ENCODE measurements at regions not wholly inside any gene's neighbourhood (a gene's known extent, or its start where the extent isn't known, plus 50 kb on each side); places are given as distances from the start of the nearest gene placed in this dataset.

DNA sequence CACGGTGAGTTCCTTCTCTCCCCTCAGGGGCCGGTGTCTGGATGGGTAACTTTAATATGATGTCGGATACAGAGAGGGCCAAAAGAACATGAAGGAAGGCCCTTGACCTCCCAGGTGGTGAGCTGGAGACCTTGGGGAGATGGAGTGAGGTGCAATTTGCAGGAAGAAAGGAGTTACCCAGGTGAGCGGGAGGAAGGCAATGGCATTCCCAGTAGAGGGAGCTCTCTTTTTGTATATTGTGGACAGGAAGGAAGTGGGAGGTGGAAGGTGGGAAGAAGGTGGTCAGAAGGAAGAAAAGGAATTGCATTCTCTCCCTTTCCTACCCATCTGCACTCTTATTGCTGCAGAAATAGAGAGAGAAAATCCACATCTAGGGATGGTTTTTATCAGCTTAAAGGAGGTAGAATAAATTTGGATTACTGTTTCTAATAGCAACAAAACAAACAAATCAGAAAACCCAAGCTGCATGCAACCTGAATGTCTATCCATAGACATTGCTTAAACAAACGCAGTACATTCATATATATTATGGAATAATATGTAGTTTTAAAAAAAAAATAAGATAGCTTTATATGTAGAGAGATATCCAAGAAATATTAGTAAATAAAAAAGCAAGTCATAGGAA, 169.0 kb upstream of the TSC22D2 start:
- H3K9ac ChIP-seq (ENCODE audit: low read length), result no peak overlapping the region
- no peaks in the 10 kb centered on the region for H3K27me3 ChIP-seq (ENCODE audit: insufficient read depth, low read length)
- DNase-seq (ENCODE audit: low read depth, low spot score) (peak; percentile 56), ATAC-seq (peak; percentile 92)
- CTCF ChIA-PET, result interaction anchor here (0.7 to 3.3 kb wide), 18 partner anchors 10 to 306 kb away, joined by 3 to 69 read pairs (median 4); partner anchors contain the start of gene TSC22D2
- intact Hi-C loops (cut with micrococcal nuclease), result loop anchor here (1.0 to 2.0 kb wide), 2 partner anchors 170 to 256 kb away; partner anchors contain the start of gene TSC22D2
- no TSS peak for BruUV-seq (replicated peaks)
- peaks cover 22 to 37% of the 10 kb centered on the region in 2 experiments for H3K4me1 ChIP-seq (ENCODE audit: control insufficient read depth in 1 of 2, insufficient read depth in 2 of 2, low read length in 2 of 2)
- H3K9me2 ChIP-seq (ENCODE audit: insufficient read depth), result no peaks in the 10 kb centered on the region
- peak overlapping the region; percentile 50 for H3K4me2 ChIP-seq (ENCODE audit: low read length)
- RAD21 ChIA-PET (ENCODE audit: low non-redundant PET in 1 of 2, low total read pairs in 2 of 2, uncharacterized antibody in 2 of 2, unreplicated experiment in 2 of 2), result interaction anchor here (0.6 to 1.5 kb wide), 3 partner anchors 134 to 256 kb away, joined by 3 to 10 read pairs (median 6); no protein-coding TSS in a partner anchor
- H3K4me3 ChIP-seq (replicated peaks in 1 of 2; ENCODE audit: low read depth in 1 of 2, low read length in 2 of 2), result no peak overlapping the region
- peak overlapping the region; percentile 16; the same call in 1 of the 2 replicates for H3K27ac ChIP-seq (ENCODE audit: low read depth, low read length)
- no peaks in the 10 kb centered on the region for H3K36me3 ChIP-seq (ENCODE audit: control insufficient read depth in 1 of 2, insufficient read depth in 2 of 2, low read length in 2 of 2)
- peak overlapping the region; percentile 83 for H2AFZ ChIP-seq (ENCODE audit: low read depth, low read length, poor library complexity, severe bottlenecking)
- no peaks in the 10 kb centered on the region for H4K20me1 ChIP-seq (ENCODE audit: insufficient read depth)
- POLR2A ChIA-PET, result interaction anchor here (1.1 to 1.2 kb wide), 3 partner anchors 12 to 256 kb away, joined by 3 to 5 read pairs (median 3); no protein-coding TSS in a partner anchor
- no peaks in the 10 kb centered on the region for H3K9me3 ChIP-seq (ENCODE audit: control insufficient read depth in 1 of 2, insufficient read depth in 1 of 2, low read depth in 1 of 2, low read length in 2 of 2)
- no peaks in the 10 kb centered on the region for H3K79me2 ChIP-seq (ENCODE audit: insufficient read depth, low read length)
- TF ChIP-seq ELF1 (IDR thresholded peaks at IDR 0.05; ENCODE audit: borderline replicate concordance, low read depth) (no peak), SIN3A (IDR thresholded peaks at IDR 0.05; ENCODE audit: low read depth) (no peak), EGR1 (IDR thresholded peaks at IDR 0.05; ENCODE audit: low read depth) (no peak), EZH2 (IDR thresholded peaks at IDR 0.05) (no peak), FOSL1 (IDR thresholded peaks at IDR 0.05; ENCODE audit: low read depth) (no peak), TCF7L2 (IDR thresholded peaks at IDR 0.05; ENCODE audit: borderline replicate concordance, extremely low read depth, insufficient read depth, insufficient read length) (no peak), POLR2AphosphoS5 (IDR thresholded peaks at IDR 0.05; ENCODE audit: low read depth, low read length) (no peak), ZFX (IDR thresholded peaks at IDR 0.05) (no peak), CBX3 (IDR thresholded peaks at IDR 0.05; ENCODE audit: low read depth) (peak; percentile 56; the same call in 1 of the 2 replicates), JUND (IDR thresholded peaks at IDR 0.05) (no peak), POLR2A (IDR thresholded peaks at IDR 0.05; ENCODE audit: borderline replicate concordance, extremely low read depth, insufficient read depth, insufficient read length) (no peak), YY1 (IDR thresholded peaks at IDR 0.05; ENCODE audit: extremely low read depth, insufficient replicate concordance, low read depth, low read length) (peak; percentile 13), ZNF274 (IDR thresholded peaks at IDR 0.05; ENCODE audit: low read depth, low read length) (no peak), CEBPB (IDR thresholded peaks at IDR 0.05; ENCODE audit: low read depth) (no peak), RAD21 (IDR thresholded peaks at IDR 0.05; ENCODE audit: low read depth) (peak; percentile 91), SRF (IDR thresholded peaks at IDR 0.05; ENCODE audit: low read depth) (no peak)
- TF ChIP-seq, protein P1, sequence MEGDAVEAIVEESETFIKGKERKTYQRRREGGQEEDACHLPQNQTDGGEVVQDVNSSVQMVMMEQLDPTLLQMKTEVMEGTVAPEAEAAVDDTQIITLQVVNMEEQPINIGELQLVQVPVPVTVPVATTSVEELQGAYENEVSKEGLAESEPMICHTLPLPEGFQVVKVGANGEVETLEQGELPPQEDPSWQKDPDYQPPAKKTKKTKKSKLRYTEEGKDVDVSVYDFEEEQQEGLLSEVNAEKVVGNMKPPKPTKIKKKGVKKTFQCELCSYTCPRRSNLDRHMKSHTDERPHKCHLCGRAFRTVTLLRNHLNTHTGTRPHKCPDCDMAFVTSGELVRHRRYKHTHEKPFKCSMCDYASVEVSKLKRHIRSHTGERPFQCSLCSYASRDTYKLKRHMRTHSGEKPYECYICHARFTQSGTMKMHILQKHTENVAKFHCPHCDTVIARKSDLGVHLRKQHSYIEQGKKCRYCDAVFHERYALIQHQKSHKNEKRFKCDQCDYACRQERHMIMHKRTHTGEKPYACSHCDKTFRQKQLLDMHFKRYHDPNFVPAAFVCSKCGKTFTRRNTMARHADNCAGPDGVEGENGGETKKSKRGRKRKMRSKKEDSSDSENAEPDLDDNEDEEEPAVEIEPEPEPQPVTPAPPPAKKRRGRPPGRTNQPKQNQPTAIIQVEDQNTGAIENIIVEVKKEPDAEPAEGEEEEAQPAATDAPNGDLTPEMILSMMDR (IDR thresholded peaks at IDR 0.05 in 2 of 3, conservative IDR thresholded peaks at IDR 0.05 in 1 of 3; ENCODE audit: borderline replicate concordance in 1 of 3, insufficient read depth in 1 of 3, low read depth in 2 of 3, low read length in 2 of 3), result peak; percentile 80 to 87 (median 81)
- TF ChIP-seq, protein P2, sequence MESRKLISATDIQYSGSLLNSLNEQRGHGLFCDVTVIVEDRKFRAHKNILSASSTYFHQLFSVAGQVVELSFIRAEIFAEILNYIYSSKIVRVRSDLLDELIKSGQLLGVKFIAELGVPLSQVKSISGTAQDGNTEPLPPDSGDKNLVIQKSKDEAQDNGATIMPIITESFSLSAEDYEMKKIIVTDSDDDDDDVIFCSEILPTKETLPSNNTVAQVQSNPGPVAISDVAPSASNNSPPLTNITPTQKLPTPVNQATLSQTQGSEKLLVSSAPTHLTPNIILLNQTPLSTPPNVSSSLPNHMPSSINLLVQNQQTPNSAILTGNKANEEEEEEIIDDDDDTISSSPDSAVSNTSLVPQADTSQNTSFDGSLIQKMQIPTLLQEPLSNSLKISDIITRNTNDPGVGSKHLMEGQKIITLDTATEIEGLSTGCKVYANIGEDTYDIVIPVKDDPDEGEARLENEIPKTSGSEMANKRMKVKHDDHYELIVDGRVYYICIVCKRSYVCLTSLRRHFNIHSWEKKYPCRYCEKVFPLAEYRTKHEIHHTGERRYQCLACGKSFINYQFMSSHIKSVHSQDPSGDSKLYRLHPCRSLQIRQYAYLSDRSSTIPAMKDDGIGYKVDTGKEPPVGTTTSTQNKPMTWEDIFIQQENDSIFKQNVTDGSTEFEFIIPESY (IDR thresholded peaks at IDR 0.05; ENCODE audit: extremely low read depth, insufficient replicate concordance, low read length), result no peak
- TF ChIP-seq, protein P3, sequence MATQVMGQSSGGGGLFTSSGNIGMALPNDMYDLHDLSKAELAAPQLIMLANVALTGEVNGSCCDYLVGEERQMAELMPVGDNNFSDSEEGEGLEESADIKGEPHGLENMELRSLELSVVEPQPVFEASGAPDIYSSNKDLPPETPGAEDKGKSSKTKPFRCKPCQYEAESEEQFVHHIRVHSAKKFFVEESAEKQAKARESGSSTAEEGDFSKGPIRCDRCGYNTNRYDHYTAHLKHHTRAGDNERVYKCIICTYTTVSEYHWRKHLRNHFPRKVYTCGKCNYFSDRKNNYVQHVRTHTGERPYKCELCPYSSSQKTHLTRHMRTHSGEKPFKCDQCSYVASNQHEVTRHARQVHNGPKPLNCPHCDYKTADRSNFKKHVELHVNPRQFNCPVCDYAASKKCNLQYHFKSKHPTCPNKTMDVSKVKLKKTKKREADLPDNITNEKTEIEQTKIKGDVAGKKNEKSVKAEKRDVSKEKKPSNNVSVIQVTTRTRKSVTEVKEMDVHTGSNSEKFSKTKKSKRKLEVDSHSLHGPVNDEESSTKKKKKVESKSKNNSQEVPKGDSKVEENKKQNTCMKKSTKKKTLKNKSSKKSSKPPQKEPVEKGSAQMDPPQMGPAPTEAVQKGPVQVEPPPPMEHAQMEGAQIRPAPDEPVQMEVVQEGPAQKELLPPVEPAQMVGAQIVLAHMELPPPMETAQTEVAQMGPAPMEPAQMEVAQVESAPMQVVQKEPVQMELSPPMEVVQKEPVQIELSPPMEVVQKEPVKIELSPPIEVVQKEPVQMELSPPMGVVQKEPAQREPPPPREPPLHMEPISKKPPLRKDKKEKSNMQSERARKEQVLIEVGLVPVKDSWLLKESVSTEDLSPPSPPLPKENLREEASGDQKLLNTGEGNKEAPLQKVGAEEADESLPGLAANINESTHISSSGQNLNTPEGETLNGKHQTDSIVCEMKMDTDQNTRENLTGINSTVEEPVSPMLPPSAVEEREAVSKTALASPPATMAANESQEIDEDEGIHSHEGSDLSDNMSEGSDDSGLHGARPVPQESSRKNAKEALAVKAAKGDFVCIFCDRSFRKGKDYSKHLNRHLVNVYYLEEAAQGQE (IDR thresholded peaks at IDR 0.05; ENCODE audit: low read depth), result no peak
- TF ChIP-seq, protein P4, sequence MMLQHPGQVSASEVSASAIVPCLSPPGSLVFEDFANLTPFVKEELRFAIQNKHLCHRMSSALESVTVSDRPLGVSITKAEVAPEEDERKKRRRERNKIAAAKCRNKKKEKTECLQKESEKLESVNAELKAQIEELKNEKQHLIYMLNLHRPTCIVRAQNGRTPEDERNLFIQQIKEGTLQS (IDR thresholded peaks at IDR 0.05), result no peak

Data from HCT116 (cell line).